ENCODE measurements at regions not wholly inside any gene's neighbourhood (a gene's known extent, or its start where the extent isn't known, plus 50 kb on each side); places are given as distances from the start of the nearest gene placed in this dataset.

DNA sequence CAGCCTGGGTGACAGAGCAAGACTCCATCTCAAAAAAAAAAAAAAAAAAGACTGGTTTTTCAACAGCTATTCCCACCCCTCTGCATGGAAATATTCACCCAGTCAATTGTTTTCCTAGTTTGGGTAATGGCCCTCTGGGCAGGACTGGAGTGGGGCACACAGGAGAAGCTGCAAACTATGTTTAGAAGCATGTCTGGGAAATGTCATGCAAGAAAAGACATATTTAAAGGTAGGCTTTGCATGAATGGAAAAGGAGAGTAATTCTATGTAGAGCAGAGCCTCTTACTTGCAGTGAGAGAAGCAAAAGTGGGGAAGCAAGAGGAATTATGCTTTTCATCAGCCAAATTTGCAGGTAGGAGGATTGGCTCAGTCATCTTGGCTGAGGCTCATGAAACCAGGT, 276.5 kb upstream of the PLEKHG7 start:
- Histone ChIP-seq H3K27me3 (ENCODE audit: low read length) (no peaks in the 10 kb centered on the region), H3K4me1 (ENCODE audit: low read length) (no peaks in the 10 kb centered on the region), H3K4me3 (ENCODE audit: low read length) (no peak overlapping the region), H3K9me3 (ENCODE audit: low read length) (no peaks in the 10 kb centered on the region), H3K27ac (ENCODE audit: low read length) (no peak overlapping the region), H3K4me2 (ENCODE audit: low read depth, low read length, poor library complexity, severe bottlenecking) (no peak overlapping the region), H3K79me2 (ENCODE audit: low read length) (no peaks in the 10 kb centered on the region), H3K9ac (ENCODE audit: low read length) (no peak overlapping the region), H2AFZ (ENCODE audit: low read length) (no peak overlapping the region), H3K36me3 (ENCODE audit: insufficient read depth, low read length) (no peaks in the 10 kb centered on the region), H4K20me1 (ENCODE audit: insufficient read depth, low read depth, low read length) (no peaks in the 10 kb centered on the region), H3K9me2 (replicated peaks; ENCODE audit: insufficient read depth, low read length) (no peaks in the 10 kb centered on the region)
- peak; percentile 24 for DNase-seq

DNA sequence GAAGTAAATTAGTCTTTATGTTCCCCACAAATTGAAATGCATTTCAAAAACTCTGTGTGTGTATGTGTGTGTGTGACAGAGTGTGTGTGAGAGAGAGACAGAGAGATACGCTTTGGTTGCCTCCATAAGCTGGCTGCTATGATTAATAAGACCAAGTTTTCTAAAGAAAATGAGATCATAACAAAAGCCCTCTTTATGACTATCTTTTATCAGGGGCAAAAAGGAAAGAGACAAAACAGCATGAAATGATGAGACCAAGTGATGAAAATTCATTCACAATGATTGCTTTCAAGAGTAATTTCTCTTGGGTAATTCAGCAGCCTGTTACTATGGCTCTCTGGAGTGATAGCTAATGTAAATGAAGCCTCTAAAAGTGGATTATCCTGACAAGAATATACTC, 277.6 kb upstream of the PLEKHG7 start:
- H3K9ac ChIP-seq (ENCODE audit: low read length) = no peak overlapping the region
- no peak overlapping the region for H3K4me2 ChIP-seq (ENCODE audit: low read depth, low read length, poor library complexity, severe bottlenecking)
- no peak overlapping the region for H2AFZ ChIP-seq (ENCODE audit: low read length)
- H3K4me1 ChIP-seq (ENCODE audit: low read length) = no peaks in the 10 kb centered on the region
- no peaks in the 10 kb centered on the region for H4K20me1 ChIP-seq (ENCODE audit: insufficient read depth, low read depth, low read length)
- H3K79me2 ChIP-seq (ENCODE audit: low read length) = no peaks in the 10 kb centered on the region
- H3K9me3 ChIP-seq (ENCODE audit: low read length) = no peaks in the 10 kb centered on the region
- H3K9me2 ChIP-seq (replicated peaks; ENCODE audit: insufficient read depth, low read length) = no peaks in the 10 kb centered on the region
- DNase-seq = no peak
- no peak overlapping the region for H3K27ac ChIP-seq (ENCODE audit: low read length)
- H3K36me3 ChIP-seq (ENCODE audit: insufficient read depth, low read length) = no peaks in the 10 kb centered on the region
- no peaks in the 10 kb centered on the region for H3K27me3 ChIP-seq (ENCODE audit: low read length)
- no peak overlapping the region for H3K4me3 ChIP-seq (ENCODE audit: low read length)

DNA sequence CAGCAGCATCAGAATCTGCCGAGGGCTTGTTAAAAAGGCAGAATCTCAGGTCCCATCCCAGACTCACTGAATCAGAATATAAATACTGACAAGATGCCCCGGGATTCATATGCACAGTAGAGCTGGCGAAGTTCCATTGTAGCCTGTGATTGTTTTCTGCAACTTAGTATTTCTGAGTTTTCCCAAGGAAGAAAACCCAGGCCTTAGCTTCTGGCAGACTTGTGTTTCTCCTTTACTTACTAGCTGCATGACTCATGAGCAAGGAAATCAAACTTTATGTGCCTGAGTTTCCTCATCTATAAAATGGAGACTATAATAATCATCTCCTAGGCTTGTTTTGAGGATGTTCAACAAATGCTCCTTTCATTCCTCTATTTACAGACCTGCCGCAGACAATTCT, 278.5 kb upstream of the PLEKHG7 start:
- Histone ChIP-seq H3K9ac (ENCODE audit: low read length) (no peak overlapping the region), H3K36me3 (ENCODE audit: insufficient read depth, low read length) (no peaks in the 10 kb centered on the region), H3K4me3 (ENCODE audit: low read length) (no peak overlapping the region), H3K4me2 (ENCODE audit: low read depth, low read length, poor library complexity, severe bottlenecking) (no peak overlapping the region), H3K27ac (ENCODE audit: low read length) (no peak overlapping the region), H2AFZ (ENCODE audit: low read length) (no peak overlapping the region), H3K4me1 (ENCODE audit: low read length) (no peaks in the 10 kb centered on the region), H3K27me3 (ENCODE audit: low read length) (no peaks in the 10 kb centered on the region), H4K20me1 (ENCODE audit: insufficient read depth, low read depth, low read length) (no peaks in the 10 kb centered on the region), H3K9me2 (replicated peaks; ENCODE audit: insufficient read depth, low read length) (no peaks in the 10 kb centered on the region), H3K9me3 (ENCODE audit: low read length) (no peaks in the 10 kb centered on the region), H3K79me2 (ENCODE audit: low read length) (no peaks in the 10 kb centered on the region)
- DNase-seq = no peak

DNA sequence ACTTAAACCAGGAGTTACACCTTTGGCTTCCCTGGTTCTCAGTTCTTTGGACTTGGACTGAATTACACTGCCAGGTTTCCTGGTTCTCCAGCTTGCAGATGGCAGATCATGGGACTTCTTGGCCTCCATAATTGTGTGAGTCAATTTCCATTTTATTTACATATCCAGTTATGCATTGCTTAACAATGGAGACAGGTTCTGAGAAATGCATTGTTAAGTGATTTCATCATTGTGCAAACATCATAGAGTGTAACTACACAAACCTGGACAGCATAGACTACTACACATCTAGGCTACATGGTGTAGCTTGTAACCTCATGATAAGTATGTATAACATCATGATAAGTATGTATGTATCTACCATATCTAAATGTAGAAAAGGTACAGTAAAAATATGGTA, 276.1 kb upstream of the BTG1 start:
- Histone ChIP-seq H3K36me3 (ENCODE audit: insufficient read depth, low read length) (no peaks in the 10 kb centered on the region), H3K4me3 (ENCODE audit: low read length) (no peak overlapping the region), H3K4me1 (ENCODE audit: low read length) (no peaks in the 10 kb centered on the region), H3K9ac (ENCODE audit: low read length) (no peak overlapping the region), H3K9me3 (ENCODE audit: low read length) (no peaks in the 10 kb centered on the region), H2AFZ (ENCODE audit: low read length) (no peak overlapping the region), H3K27me3 (ENCODE audit: low read length) (no peaks in the 10 kb centered on the region), H3K4me2 (ENCODE audit: low read depth, low read length, poor library complexity, severe bottlenecking) (no peak overlapping the region), H4K20me1 (ENCODE audit: insufficient read depth, low read depth, low read length) (no peaks in the 10 kb centered on the region), H3K9me2 (replicated peaks; ENCODE audit: insufficient read depth, low read length) (no peaks in the 10 kb centered on the region), H3K27ac (ENCODE audit: low read length) (no peak overlapping the region), H3K79me2 (ENCODE audit: low read length) (no peaks in the 10 kb centered on the region)
- peak; percentile 27 for DNase-seq

DNA sequence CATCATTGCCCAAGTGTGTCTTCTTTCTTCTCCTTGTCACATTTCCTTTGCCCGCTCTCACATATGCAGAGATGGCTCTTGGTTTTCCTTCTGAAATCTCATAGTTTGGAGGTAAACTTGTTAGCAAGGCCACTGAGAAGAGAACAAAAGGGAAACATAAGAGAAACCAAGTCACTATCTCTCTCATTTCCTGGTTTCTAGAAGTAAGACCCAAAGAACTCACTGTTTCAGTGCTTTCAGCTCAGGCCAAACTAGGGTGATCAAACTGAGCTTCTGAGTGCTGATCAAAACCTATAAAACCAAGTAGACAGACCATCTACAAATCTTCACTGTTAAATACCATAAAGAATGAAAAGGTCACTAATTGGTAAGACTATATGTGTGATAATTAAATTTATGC, 275.4 kb upstream of the BTG1 start:
- Histone ChIP-seq H3K9me3 (ENCODE audit: low read length) (no peaks in the 10 kb centered on the region), H3K79me2 (ENCODE audit: low read length) (no peaks in the 10 kb centered on the region), H3K27ac (ENCODE audit: low read length) (no peak overlapping the region), H3K9me2 (replicated peaks; ENCODE audit: insufficient read depth, low read length) (no peaks in the 10 kb centered on the region), H2AFZ (ENCODE audit: low read length) (no peak overlapping the region), H3K36me3 (ENCODE audit: insufficient read depth, low read length) (no peaks in the 10 kb centered on the region), H4K20me1 (ENCODE audit: insufficient read depth, low read depth, low read length) (no peaks in the 10 kb centered on the region), H3K9ac (ENCODE audit: low read length) (no peak overlapping the region), H3K4me1 (ENCODE audit: low read length) (no peaks in the 10 kb centered on the region), H3K4me3 (ENCODE audit: low read length) (no peak overlapping the region), H3K27me3 (ENCODE audit: low read length) (no peaks in the 10 kb centered on the region), H3K4me2 (ENCODE audit: low read depth, low read length, poor library complexity, severe bottlenecking) (no peak overlapping the region)
- DNase-seq = no peak

DNA sequence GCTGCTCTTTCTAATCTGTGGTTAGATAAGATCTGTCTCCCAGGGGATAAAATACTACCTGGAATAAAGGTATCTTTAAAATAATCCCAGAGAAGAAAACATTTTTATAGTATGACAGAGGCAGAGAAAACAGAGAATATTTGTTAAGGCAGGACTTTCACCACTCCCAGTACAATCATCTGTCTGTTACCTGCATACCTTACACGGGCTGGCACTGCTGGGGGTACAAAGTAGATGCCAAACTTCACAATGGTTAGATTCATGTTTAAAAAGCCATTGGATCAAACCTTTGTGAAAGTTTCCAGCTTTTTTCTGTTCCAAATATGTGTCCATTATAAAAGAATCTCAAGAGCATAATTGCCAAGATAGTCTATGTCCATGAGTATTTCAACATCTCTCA, 273.6 kb upstream of the BTG1 start:
- no peaks in the 10 kb centered on the region for H3K9me3 ChIP-seq (ENCODE audit: low read length)
- H3K9ac ChIP-seq (ENCODE audit: low read length) = no peak overlapping the region
- H4K20me1 ChIP-seq (ENCODE audit: insufficient read depth, low read depth, low read length) = no peaks in the 10 kb centered on the region
- H3K79me2 ChIP-seq (ENCODE audit: low read length) = no peaks in the 10 kb centered on the region
- DNase-seq = no peak
- no peak overlapping the region for H3K4me3 ChIP-seq (ENCODE audit: low read length)
- no peaks in the 10 kb centered on the region for H3K27me3 ChIP-seq (ENCODE audit: low read length)
- H3K36me3 ChIP-seq (ENCODE audit: insufficient read depth, low read length) = no peaks in the 10 kb centered on the region
- H3K4me1 ChIP-seq (ENCODE audit: low read length) = no peaks in the 10 kb centered on the region
- H2AFZ ChIP-seq (ENCODE audit: low read length) = no peak overlapping the region
- H3K27ac ChIP-seq (ENCODE audit: low read length) = no peak overlapping the region
- no peak overlapping the region for H3K4me2 ChIP-seq (ENCODE audit: low read depth, low read length, poor library complexity, severe bottlenecking)
- no peaks in the 10 kb centered on the region for H3K9me2 ChIP-seq (replicated peaks; ENCODE audit: insufficient read depth, low read length)

DNA sequence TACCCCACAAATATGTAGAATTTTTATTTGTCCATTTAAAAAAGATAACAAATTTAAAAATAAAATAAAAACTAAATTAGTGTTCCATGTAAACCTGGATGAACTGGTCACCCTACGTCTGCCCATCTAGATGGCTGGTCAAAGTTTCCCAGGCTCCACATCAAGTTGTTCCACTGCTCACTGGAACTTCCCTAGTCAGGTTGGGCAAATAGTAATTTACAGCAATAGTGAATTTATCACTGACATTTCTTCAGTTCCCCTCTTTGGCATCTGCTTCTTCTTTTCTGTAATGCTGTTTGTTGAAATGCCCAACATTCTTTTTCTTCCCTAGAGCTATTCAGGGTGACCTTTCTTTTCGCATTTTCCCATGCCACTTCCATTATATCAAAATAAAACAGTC, 272.7 kb upstream of the BTG1 start:
- Histone ChIP-seq H3K79me2 (ENCODE audit: low read length) (no peaks in the 10 kb centered on the region), H2AFZ (ENCODE audit: low read length) (no peak overlapping the region), H3K36me3 (ENCODE audit: insufficient read depth, low read length) (no peaks in the 10 kb centered on the region), H3K9me3 (ENCODE audit: low read length) (no peaks in the 10 kb centered on the region), H3K27ac (ENCODE audit: low read length) (no peak overlapping the region), H4K20me1 (ENCODE audit: insufficient read depth, low read depth, low read length) (no peaks in the 10 kb centered on the region), H3K27me3 (ENCODE audit: low read length) (no peaks in the 10 kb centered on the region), H3K9ac (ENCODE audit: low read length) (no peak overlapping the region), H3K4me2 (ENCODE audit: low read depth, low read length, poor library complexity, severe bottlenecking) (no peak overlapping the region), H3K4me3 (ENCODE audit: low read length) (no peak overlapping the region), H3K9me2 (replicated peaks; ENCODE audit: insufficient read depth, low read length) (no peaks in the 10 kb centered on the region), H3K4me1 (ENCODE audit: low read length) (no peaks in the 10 kb centered on the region)
- no peak for DNase-seq

DNA sequence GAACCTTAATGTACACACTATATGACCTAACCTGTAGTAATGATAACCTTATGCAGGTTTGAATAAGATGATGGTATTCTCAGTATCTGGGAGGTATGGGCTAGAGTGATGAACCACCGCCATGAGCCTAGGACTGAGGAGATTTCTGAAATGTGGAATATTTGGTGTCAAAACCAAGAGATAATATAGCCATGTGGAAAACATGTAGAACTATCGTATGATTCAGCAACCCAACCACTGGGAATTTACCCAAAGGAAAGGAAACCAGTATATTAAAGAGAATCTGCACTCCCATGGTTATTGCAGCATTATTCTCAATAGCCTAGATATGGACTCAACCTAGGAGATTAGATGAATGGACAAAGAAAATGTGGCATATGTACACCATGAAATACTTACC, 271.7 kb upstream of the BTG1 start:
- Histone ChIP-seq H3K4me3 (ENCODE audit: low read length) (no peak overlapping the region), H3K4me2 (ENCODE audit: low read depth, low read length, poor library complexity, severe bottlenecking) (no peak overlapping the region), H3K79me2 (ENCODE audit: low read length) (no peaks in the 10 kb centered on the region), H3K36me3 (ENCODE audit: insufficient read depth, low read length) (no peaks in the 10 kb centered on the region), H3K27me3 (ENCODE audit: low read length) (no peaks in the 10 kb centered on the region), H3K27ac (ENCODE audit: low read length) (no peak overlapping the region), H2AFZ (ENCODE audit: low read length) (no peak overlapping the region), H4K20me1 (ENCODE audit: insufficient read depth, low read depth, low read length) (no peaks in the 10 kb centered on the region), H3K9ac (ENCODE audit: low read length) (no peak overlapping the region), H3K4me1 (ENCODE audit: low read length) (no peaks in the 10 kb centered on the region), H3K9me3 (ENCODE audit: low read length) (no peaks in the 10 kb centered on the region), H3K9me2 (replicated peaks; ENCODE audit: insufficient read depth, low read length) (no peaks in the 10 kb centered on the region)
- no peak for DNase-seq

DNA sequence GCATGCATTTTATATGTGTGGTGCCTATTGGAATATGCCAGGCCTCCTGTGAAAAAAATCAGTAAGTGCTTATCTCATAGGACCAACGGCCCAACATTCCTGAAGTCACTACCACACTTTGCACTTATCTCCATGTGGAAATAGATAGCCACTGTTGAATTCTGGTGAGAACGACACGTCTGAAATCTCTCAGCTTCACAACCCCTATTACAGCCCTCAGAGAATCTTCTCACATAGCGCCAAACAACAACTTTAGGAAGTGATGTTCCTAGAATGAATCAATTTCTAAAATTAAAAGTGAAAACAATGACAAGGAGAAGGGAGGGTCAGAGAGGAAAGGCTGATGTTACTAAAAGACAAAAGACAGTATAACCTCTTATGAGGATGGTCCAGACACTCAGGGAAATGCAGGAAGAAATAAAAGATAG, 270.8 kb upstream of the BTG1 start:
- Histone ChIP-seq H3K9ac (ENCODE audit: low read length) (no peak overlapping the region), H3K4me1 (ENCODE audit: low read length) (no peaks in the 10 kb centered on the region), H3K4me3 (ENCODE audit: low read length) (no peak overlapping the region), H3K9me3 (ENCODE audit: low read length) (no peaks in the 10 kb centered on the region), H3K9me2 (replicated peaks; ENCODE audit: insufficient read depth, low read length) (no peaks in the 10 kb centered on the region), H3K27ac (ENCODE audit: low read length) (no peak overlapping the region), H3K36me3 (ENCODE audit: insufficient read depth, low read length) (no peaks in the 10 kb centered on the region), H3K79me2 (ENCODE audit: low read length) (no peaks in the 10 kb centered on the region), H2AFZ (ENCODE audit: low read length) (no peak overlapping the region), H3K27me3 (ENCODE audit: low read length) (no peaks in the 10 kb centered on the region), H4K20me1 (ENCODE audit: insufficient read depth, low read depth, low read length) (no peaks in the 10 kb centered on the region), H3K4me2 (ENCODE audit: low read depth, low read length, poor library complexity, severe bottlenecking) (no peak overlapping the region)
- DNase-seq = peak; percentile 27

Data from Karpas-422 (cell line).